Mesenchymal stem cell (in vitro differentiated cells and primary cell): ENCODE measurements at regions not wholly inside any gene's neighbourhood (a gene's known extent, or its start where the extent isn't known, plus 50 kb on each side); places are given as distances from the start of the nearest gene placed in this dataset.
"Not testable (repeated sequence)": the region's sequence is repeated elsewhere in the genome, so short reads cannot be mapped to it uniquely, and the experiment has no call there.

Experiments used
- DNase-seq: peaks from one replicate; pipeline ENCODE4 v3.0.0-alpha.2; 2013
- H2AFZ ChIP-seq: one replicate; pipeline ENCODE4 v1.6.1; 2013; ENCODE audit warnings: low read depth, mild to moderate bottlenecking, control low read depth, inconsistent platforms, low read length, moderate library complexity
- H2AK5ac ChIP-seq: 2 replicates; pipeline ENCODE4 v1.6.1; 2013; ENCODE audit warnings: low read length, moderate library complexity, mild to moderate bottlenecking, inconsistent platforms; ENCODE audit not compliant: severe bottlenecking
- H2BK120ac ChIP-seq: one replicate; pipeline ENCODE4 v1.6.1; 2013; ENCODE audit warnings: low read depth, mild to moderate bottlenecking, inconsistent platforms, low read length, moderate library complexity
- H2BK12ac ChIP-seq, 2 experiments: one replicate each; pipeline ENCODE4 v1.6.1; 2013; ENCODE audit warnings: inconsistent platforms in 2 of 2, low read length in 2 of 2, mild to moderate bottlenecking in 2 of 2, moderate library complexity in 2 of 2, control low read depth in 1 of 2
- H2BK15ac ChIP-seq: one replicate; pipeline ENCODE4 v1.6.1; 2013; ENCODE audit warnings: mild to moderate bottlenecking, low read depth, inconsistent platforms; ENCODE audit not compliant: poor library complexity, severe bottlenecking
- H2BK5ac ChIP-seq: 2 replicates; pipeline ENCODE4 v1.6.1; 2013; ENCODE audit warnings: low read depth, mild to moderate bottlenecking, low read length, control low read depth, inconsistent platforms; ENCODE audit not compliant: poor library complexity, severe bottlenecking
- H3K14ac ChIP-seq, 2 experiments: one replicate each; pipeline ENCODE4 v1.6.1; 2013; ENCODE audit warnings: inconsistent platforms in 2 of 2, low read length in 2 of 2, control low read depth in 1 of 2, mild to moderate bottlenecking in 1 of 2, moderate library complexity in 1 of 2
- H3K18ac ChIP-seq, 2 experiments: one replicate each; pipeline ENCODE4 v1.6.1; 2013; ENCODE audit warnings: inconsistent platforms in 2 of 2, low read length in 2 of 2, control low read depth in 1 of 2, low read depth in 1 of 2, mild to moderate bottlenecking in 1 of 2
- H3K23ac ChIP-seq, 2 experiments: one replicate each; pipeline ENCODE4 v1.6.1; 2013; ENCODE audit warnings: inconsistent platforms in 2 of 2, low read length in 2 of 2, mild to moderate bottlenecking in 2 of 2, moderate library complexity in 2 of 2, control low read depth in 1 of 2
- H3K27ac ChIP-seq: 2 replicates; pipeline ENCODE4 v1.5.1; 2013; ENCODE audit warnings: mild to moderate bottlenecking, moderate library complexity, low read length, control low read depth, inconsistent platforms; ENCODE audit not compliant: poor library complexity, severe bottlenecking
- H3K27me3 ChIP-seq, 2 experiments: 2 replicates each; pipeline versions ENCODE4 v1.6.1 to v1.7.0; 2013; ENCODE audit warnings: low read length in 2 of 2, mild to moderate bottlenecking in 2 of 2, moderate library complexity in 2 of 2, control low read depth in 1 of 2, inconsistent platforms in 1 of 2; ENCODE audit not compliant: control insufficient read depth in 1 of 2, insufficient read depth in 1 of 2
- H3K36me3 ChIP-seq, 2 experiments: 2 replicates each; pipeline versions ENCODE4 v1.6.1 to v1.7.0; 2013; ENCODE audit warnings: low read length in 2 of 2, control low read depth in 1 of 2, inconsistent platforms in 1 of 2, low read depth in 1 of 2, mild to moderate bottlenecking in 1 of 2; ENCODE audit not compliant: insufficient read depth in 2 of 2, control insufficient read depth in 1 of 2
- H3K4ac ChIP-seq, 2 experiments: one replicate each; pipeline ENCODE4 v1.6.1; 2013; ENCODE audit warnings: inconsistent platforms in 2 of 2, low read length in 2 of 2, mild to moderate bottlenecking in 2 of 2, moderate library complexity in 2 of 2, control low read depth in 1 of 2, low read depth in 1 of 2
- H3K4me1 ChIP-seq: 2 replicates; pipeline ENCODE4 v1.6.1; 2013; ENCODE audit warnings: low read depth, low read length, control low read depth; ENCODE audit not compliant: control insufficient read depth, insufficient read depth
- H3K4me2 ChIP-seq: 2 replicates; pipeline ENCODE4 v1.6.1; 2013; ENCODE audit warnings: low read length, mild to moderate bottlenecking, inconsistent platforms; ENCODE audit not compliant: poor library complexity, severe bottlenecking
- H3K4me3 ChIP-seq, 2 experiments: 2 replicates each; pipeline versions ENCODE4 v1.5.1 to v1.7.0; 2013; ENCODE audit warnings: low read length in 2 of 2, mild to moderate bottlenecking in 2 of 2, control low read depth in 1 of 2, low read depth in 1 of 2; ENCODE audit not compliant: insufficient read depth in 1 of 2
- H3K79me1 ChIP-seq: replicated peaks from 2 replicates; pipeline ENCODE4 v1.6.1; 2013; ENCODE audit warnings: mild to moderate bottlenecking, control low read depth, low read length, inconsistent platforms; ENCODE audit not compliant: poor library complexity, severe bottlenecking
- H3K9ac ChIP-seq: 2 replicates; pipeline ENCODE4 v1.7.0; 2013; ENCODE audit warnings: mild to moderate bottlenecking, low read length, moderate library complexity
- H3K9me3 ChIP-seq: 2 replicates; pipeline ENCODE4 v1.7.0; 2013; ENCODE audit warnings: mild to moderate bottlenecking, low read length; ENCODE audit not compliant: control insufficient read depth
- H4K8ac ChIP-seq: one replicate; pipeline ENCODE4 v1.6.1; 2013; ENCODE audit warnings: inconsistent platforms, mild to moderate bottlenecking, low read length, moderate library complexity
- H4K91ac ChIP-seq: one replicate; pipeline ENCODE4 v1.6.1; 2013; ENCODE audit warnings: mild to moderate bottlenecking, low read length, inconsistent platforms
- WGBS: methylation state at CpG from one replicate; pipeline ENCODE4 v1.1.7; 2013; ENCODE audit warnings: mixed read lengths; 5-methylcytosine and 5-hydroxymethylcytosine counted together

GRCh38 chr14:96718407-96718806, 78.8 kb upstream of the VRK1 start:
- no peak overlapping the region for H4K91ac ChIP-seq
- no peak overlapping the region for H2AK5ac ChIP-seq
- H3K79me1 ChIP-seq: no peaks in the 10 kb centered on the region
- DNase-seq: no peak
- no peak overlapping the region for H2BK12ac ChIP-seq
- no peaks in the 10 kb centered on the region for H3K4me1 ChIP-seq
- H3K9ac ChIP-seq: no peak overlapping the region
- no peak overlapping the region for H3K4me3 ChIP-seq
- no peak overlapping the region for H2AFZ ChIP-seq
- no peak overlapping the region for H2BK5ac ChIP-seq
- H3K23ac ChIP-seq: no peak overlapping the region
- H3K36me3 ChIP-seq: no peaks in the 10 kb centered on the region
- H3K14ac ChIP-seq: no peak overlapping the region
- no peak overlapping the region for H2BK15ac ChIP-seq
- H3K9me3 ChIP-seq: no peaks in the 10 kb centered on the region
- H3K27ac ChIP-seq: no peak overlapping the region
- no peak overlapping the region for H4K8ac ChIP-seq
- no peak overlapping the region for H3K4me2 ChIP-seq
- H3K27me3 ChIP-seq: peaks cover 0 to 20% of the 10 kb centered on the region in 2 experiments
- no peak overlapping the region for H3K18ac ChIP-seq
- H2BK120ac ChIP-seq: no peak overlapping the region
- WGBS: 70% methylated on average over 3 of the region's 4 CpGs
- H3K4ac ChIP-seq: no peak overlapping the region

- not testable (repeated sequence) for H3K27me3 ChIP-seq, H3K9me3 ChIP-seq, DNase-seq, H3K9ac ChIP-seq, H2BK15ac ChIP-seq, H2BK120ac ChIP-seq, H3K4me3 ChIP-seq, H3K18ac ChIP-seq, H3K79me1 ChIP-seq, H2BK5ac ChIP-seq, H3K4me2 ChIP-seq, H3K36me3 ChIP-seq, H3K4me1 ChIP-seq, H3K14ac ChIP-seq, H3K4ac ChIP-seq, H2BK12ac ChIP-seq, H3K27ac ChIP-seq, H4K91ac ChIP-seq, H2AFZ ChIP-seq, H4K8ac ChIP-seq, H2AK5ac ChIP-seq, H3K23ac ChIP-seq
- 72% methylated on average over 6 of the region's 6 CpGs for WGBS
Observed at GRCh38 chr14:96720702-96721101, 76.5 kb upstream of the VRK1 start.

GRCh38 chr14:96722736-96723135, 74.4 kb upstream of the VRK1 start:
- Histone ChIP-seq H3K27me3 (peaks cover 0 to 16% of the 10 kb centered on the region in 2 experiments), H3K36me3 (no peaks in the 10 kb centered on the region), H3K4ac (no peak overlapping the region), H3K9ac (no peak overlapping the region), H2AFZ (no peak overlapping the region), H3K79me1 (no peaks in the 10 kb centered on the region), H3K27ac (no peak overlapping the region), H4K8ac (no peak overlapping the region), H2BK15ac (no peak overlapping the region), H3K18ac (no peak overlapping the region), H3K9me3 (peaks cover 12% of the 10 kb centered on the region), H2AK5ac (no peak overlapping the region), H2BK5ac (no peak overlapping the region), H4K91ac (no peak overlapping the region), H3K14ac (no peak overlapping the region), H2BK12ac (no peak overlapping the region), H3K4me3 (no peak overlapping the region), H3K4me2 (no peak overlapping the region), H3K4me1 (no peaks in the 10 kb centered on the region), H2BK120ac (no peak overlapping the region), H3K23ac (no peak overlapping the region)
- no peak for DNase-seq
- WGBS: 69% methylated on average over 6 of the region's 6 CpGs

DNA sequence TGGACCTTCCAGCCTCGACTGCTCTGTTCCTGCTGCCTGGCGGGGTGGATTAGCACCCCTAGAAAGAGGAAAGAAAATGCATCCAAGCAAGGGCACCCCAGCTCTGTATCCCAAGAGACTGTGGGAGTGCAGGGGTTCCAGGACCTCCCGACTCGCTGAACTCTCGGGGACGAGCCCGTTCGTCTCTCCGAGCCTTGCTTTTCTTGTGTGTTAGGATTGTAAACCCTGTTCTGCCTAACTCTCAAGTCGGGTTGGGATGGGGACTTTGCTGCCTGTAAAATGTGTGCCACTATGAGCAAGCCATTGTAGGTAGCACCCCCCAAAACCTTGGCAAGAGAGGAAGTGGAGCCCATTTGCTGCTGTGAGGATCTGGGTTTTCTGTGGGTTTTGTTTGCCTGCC, 73.2 kb upstream of the VRK1 start:
- H3K36me3 ChIP-seq: no peaks in the 10 kb centered on the region
- 81% methylated on average over 10 of the region's 10 CpGs for WGBS
- no peak overlapping the region for H3K4me3 ChIP-seq
- no peak overlapping the region for H3K14ac ChIP-seq
- H2BK15ac ChIP-seq: no peak overlapping the region
- no peak overlapping the region for H4K91ac ChIP-seq
- no peaks in the 10 kb centered on the region for H3K79me1 ChIP-seq
- H3K4me1 ChIP-seq: no peaks in the 10 kb centered on the region
- peaks cover 0 to 26% of the 10 kb centered on the region in 2 experiments for H3K27me3 ChIP-seq
- H3K9ac ChIP-seq: no peak overlapping the region
- no peak for DNase-seq
- H4K8ac ChIP-seq: no peak overlapping the region
- no peak overlapping the region for H3K4me2 ChIP-seq
- no peak overlapping the region for H2BK12ac ChIP-seq
- no peak overlapping the region for H2AK5ac ChIP-seq
- H3K23ac ChIP-seq: no peak overlapping the region
- H2BK5ac ChIP-seq: no peak overlapping the region
- H3K27ac ChIP-seq: no peak overlapping the region
- no peak overlapping the region for H3K4ac ChIP-seq
- no peak overlapping the region for H2BK120ac ChIP-seq
- no peak overlapping the region for H3K18ac ChIP-seq
- H3K9me3 ChIP-seq: peaks cover 12% of the 10 kb centered on the region
- H2AFZ ChIP-seq: no peak overlapping the region
